Natural killer cell (primary cell): ENCODE measurements at regions not wholly inside any gene's neighbourhood (a gene's known extent, or its start where the extent isn't known, plus 50 kb on each side); places are given as distances from the start of the nearest gene placed in this dataset.

Experiments used
- ATAC-seq, 3 donors: fragments of 150-1000 bp in 2 of 3; fragments of 200-7000 bp in 1 of 3; cut with Tn5 transposase; 1 replicate in 1 of 3; 2 replicates in 2 of 3; pipeline ENCODE4 v1.10.0; 2021; ENCODE audit warnings: mild to moderate bottlenecking in 2 of 3, moderate library complexity in 2 of 3
- DNase-seq, 2 donors: peaks; one replicate each; pipeline versions ENCODE4 v3.0.0 to v3.0.0-alpha.2; 2013 to 2021; ENCODE audit warnings: mixed read lengths in 1 of 2
- H3K27ac ChIP-seq: one replicate; pipeline ENCODE4 v1.5.1; 2013; ENCODE audit warnings: mild to moderate bottlenecking, low read length
- H3K27me3 ChIP-seq: one replicate; pipeline ENCODE4 v1.6.1; 2013; ENCODE audit warnings: low read length; ENCODE audit not compliant: control insufficient read depth, insufficient read depth
- H3K36me3 ChIP-seq: one replicate; pipeline ENCODE4 v1.6.1; 2013; ENCODE audit warnings: low read length; ENCODE audit not compliant: control insufficient read depth, insufficient read depth
- H3K4me1 ChIP-seq: one replicate; pipeline ENCODE4 v1.6.1; 2013; ENCODE audit warnings: low read length; ENCODE audit not compliant: control insufficient read depth, insufficient read depth
- H3K4me3 ChIP-seq: one replicate; pipeline ENCODE4 v1.5.1; 2013; ENCODE audit warnings: low read length
- H3K9me3 ChIP-seq: one replicate; pipeline ENCODE4 v1.6.1; 2013; ENCODE audit warnings: low read length; ENCODE audit not compliant: control insufficient read depth, insufficient read depth
- H3K27ac Mint-ChIP-seq, 2 donors: one replicate each; pipeline ENCODE4 v1.8.0; 2022; ENCODE audit warnings: mild to moderate bottlenecking in 2 of 2, mixed read lengths in 2 of 2, moderate library complexity in 1 of 2
- H3K27me3 Mint-ChIP-seq, 2 donors: one replicate each; pipeline ENCODE4 v1.8.0; 2022; ENCODE audit warnings: low read depth in 2 of 2, mixed read lengths in 2 of 2
- H3K36me3 Mint-ChIP-seq: one replicate; pipeline ENCODE4 v1.8.0; 2022; ENCODE audit warnings: mixed read lengths
- H3K4me1 Mint-ChIP-seq, 2 donors: one replicate each; pipeline ENCODE4 v1.8.0; 2022; ENCODE audit warnings: mixed read lengths in 2 of 2
- H3K4me3 Mint-ChIP-seq: one replicate; pipeline ENCODE4 v1.8.0; 2022; ENCODE audit warnings: mild to moderate bottlenecking, moderate library complexity, mixed read lengths
- H3K9me3 Mint-ChIP-seq, 2 donors: one replicate each; pipeline ENCODE4 v1.8.0; 2022; ENCODE audit warnings: mixed read lengths in 2 of 2
- WGBS: methylation state at CpG from one replicate; pipeline ENCODE4 v1.1.7; 2013; ENCODE audit warnings: missing lambda C conversion rate; ENCODE audit not compliant: insufficient coverage; 5-methylcytosine and 5-hydroxymethylcytosine counted together
- intact Hi-C: fragments of 100-400 bp; cut with micrococcal nuclease; formaldehyde crosslinking; loops from one replicate; pipeline ENCODE4 v1.14.2; 2022
- TF ChIP-seq, protein P1 (sequence below): fragments of 200-600 bp; IDR thresholded peaks from one replicate; pipeline ENCODE4 v1.8.0; 2022; ENCODE audit warnings: antibody characterized with exemption

- no peak overlapping the region for H3K27ac ChIP-seq
- WGBS, result 64% methylated on average over 2 of the region's 2 CpGs
- H3K4me3 ChIP-seq, result no peak overlapping the region
- DNase-seq (no peak), ATAC-seq (no peak)
- Mint-ChIP-seq H3K4me1 (no peaks in the 10 kb centered on the region), H3K9me3 (peaks cover 7 to 9% of the 10 kb centered on the region in 2 donors), H3K4me3 (no peak overlapping the region), H3K27me3 (no peaks in the 10 kb centered on the region), H3K36me3 (no peaks in the 10 kb centered on the region), H3K27ac (no peak overlapping the region)
- no peaks in the 10 kb centered on the region for H3K4me1 ChIP-seq
- H3K36me3 ChIP-seq, result no peaks in the 10 kb centered on the region
- no peaks in the 10 kb centered on the region for H3K9me3 ChIP-seq
- H3K27me3 ChIP-seq, result no peaks in the 10 kb centered on the region
- intact Hi-C loops, result no loop called here
- TF ChIP-seq, protein P1, sequence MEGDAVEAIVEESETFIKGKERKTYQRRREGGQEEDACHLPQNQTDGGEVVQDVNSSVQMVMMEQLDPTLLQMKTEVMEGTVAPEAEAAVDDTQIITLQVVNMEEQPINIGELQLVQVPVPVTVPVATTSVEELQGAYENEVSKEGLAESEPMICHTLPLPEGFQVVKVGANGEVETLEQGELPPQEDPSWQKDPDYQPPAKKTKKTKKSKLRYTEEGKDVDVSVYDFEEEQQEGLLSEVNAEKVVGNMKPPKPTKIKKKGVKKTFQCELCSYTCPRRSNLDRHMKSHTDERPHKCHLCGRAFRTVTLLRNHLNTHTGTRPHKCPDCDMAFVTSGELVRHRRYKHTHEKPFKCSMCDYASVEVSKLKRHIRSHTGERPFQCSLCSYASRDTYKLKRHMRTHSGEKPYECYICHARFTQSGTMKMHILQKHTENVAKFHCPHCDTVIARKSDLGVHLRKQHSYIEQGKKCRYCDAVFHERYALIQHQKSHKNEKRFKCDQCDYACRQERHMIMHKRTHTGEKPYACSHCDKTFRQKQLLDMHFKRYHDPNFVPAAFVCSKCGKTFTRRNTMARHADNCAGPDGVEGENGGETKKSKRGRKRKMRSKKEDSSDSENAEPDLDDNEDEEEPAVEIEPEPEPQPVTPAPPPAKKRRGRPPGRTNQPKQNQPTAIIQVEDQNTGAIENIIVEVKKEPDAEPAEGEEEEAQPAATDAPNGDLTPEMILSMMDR, result no peak
Observed at GRCh38 chr1:218536296-218536986, 191.3 kb downstream of the TGFB2 start.

DNA sequence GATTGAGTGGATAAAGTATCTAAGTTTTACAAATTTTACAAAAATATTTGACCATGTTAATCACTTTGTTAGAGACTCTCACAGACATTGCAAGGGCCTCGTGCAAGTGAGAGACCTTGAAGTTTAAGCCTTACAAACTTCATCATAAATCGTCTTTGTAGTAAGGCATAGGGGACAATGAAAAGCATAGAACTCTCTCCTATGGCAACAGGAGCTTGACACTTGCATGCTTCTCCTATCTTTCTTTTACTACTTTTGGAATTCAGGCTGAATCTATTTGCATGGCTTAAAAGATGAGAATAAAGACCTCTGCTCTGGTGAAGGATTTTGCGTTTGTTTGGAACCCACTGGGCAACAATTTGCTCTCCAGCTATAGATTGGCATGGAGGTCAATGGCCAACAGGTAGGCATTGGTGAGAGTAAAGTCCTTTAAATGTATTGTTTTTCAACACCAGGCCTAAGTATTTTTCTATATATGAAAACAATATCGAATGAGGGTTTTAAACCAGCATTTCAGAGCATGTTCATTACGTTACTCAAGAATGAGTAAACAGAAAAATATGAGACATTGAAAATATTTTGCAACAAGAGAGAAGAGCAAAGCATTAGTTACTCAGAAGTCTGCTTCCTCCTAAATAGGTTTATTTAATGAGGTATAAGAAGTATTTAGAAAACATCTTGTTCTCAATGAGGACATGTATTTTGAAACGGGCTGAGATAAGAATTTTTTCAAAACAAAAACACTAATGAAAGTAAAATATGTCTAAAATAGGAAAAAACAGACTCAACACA lies 192.2 kb downstream of the TGFB2 start:
- Mint-ChIP-seq H3K27ac (no peak overlapping the region), H3K4me1 (no peaks in the 10 kb centered on the region), H3K27me3 (no peaks in the 10 kb centered on the region), H3K36me3 (no peaks in the 10 kb centered on the region), H3K4me3 (no peak overlapping the region), H3K9me3 (peaks cover 7 to 9% of the 10 kb centered on the region in 2 donors)
- TF ChIP-seq, protein P1, result no peak
- intact Hi-C loops, result no loop called here
- Histone ChIP-seq H3K4me1 (no peaks in the 10 kb centered on the region), H3K36me3 (no peaks in the 10 kb centered on the region), H3K27ac (no peak overlapping the region), H3K27me3 (no peaks in the 10 kb centered on the region), H3K9me3 (no peaks in the 10 kb centered on the region), H3K4me3 (no peak overlapping the region)
- DNase-seq (no peak), ATAC-seq (no peak)
- 84% methylated on average over 4 of the region's 6 CpGs for WGBS

GRCh38 chr1:218538341-218538740 lies 193.2 kb downstream of the TGFB2 start:
- H3K27me3 Mint-ChIP-seq, result no peaks in the 10 kb centered on the region
- Histone ChIP-seq H3K4me1 (no peaks in the 10 kb centered on the region), H3K4me3 (no peak overlapping the region), H3K36me3 (no peaks in the 10 kb centered on the region), H3K27me3 (no peaks in the 10 kb centered on the region), H3K9me3 (no peaks in the 10 kb centered on the region), H3K27ac (no peak overlapping the region)
- ATAC-seq (no peak), DNase-seq (no peak)
- H3K9me3 Mint-ChIP-seq, result peaks cover 5 to 7% of the 10 kb centered on the region in 2 donors
- no peak overlapping the region for H3K27ac Mint-ChIP-seq
- TF ChIP-seq, protein P1, result no peak
- no peaks in the 10 kb centered on the region for H3K36me3 Mint-ChIP-seq
- H3K4me3 Mint-ChIP-seq, result no peak overlapping the region
- WGBS, result 78% methylated on average over 2 of the region's 2 CpGs
- no peaks in the 10 kb centered on the region for H3K4me1 Mint-ChIP-seq
- intact Hi-C loops, result no loop called here
